ENCODE measurements at regions not wholly inside any gene's neighbourhood (a gene's known extent, or its start where the extent isn't known, plus 50 kb on each side); places are given as distances from the start of the nearest gene placed in this dataset.

DNA sequence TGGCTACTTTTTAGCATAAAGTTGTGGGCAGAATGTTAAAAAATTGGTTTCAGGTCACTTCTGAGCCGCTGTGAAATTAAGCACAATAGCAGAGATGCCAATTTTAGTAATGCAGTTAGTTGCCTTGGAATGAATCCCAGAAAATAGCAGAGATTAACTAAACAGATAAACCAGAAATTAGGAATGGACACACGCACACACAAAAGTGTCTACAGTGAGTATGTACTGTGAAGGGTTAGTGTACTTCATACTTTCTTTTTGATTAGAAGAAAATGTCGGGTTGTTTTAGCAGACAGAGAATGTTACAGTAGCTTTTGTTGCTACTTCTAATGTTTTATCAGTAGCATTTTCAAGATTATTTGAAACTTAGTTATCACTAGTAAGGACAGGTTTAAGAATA is 106.7 kb downstream of the LEPR start:
- TF ChIP-seq, protein P1, sequence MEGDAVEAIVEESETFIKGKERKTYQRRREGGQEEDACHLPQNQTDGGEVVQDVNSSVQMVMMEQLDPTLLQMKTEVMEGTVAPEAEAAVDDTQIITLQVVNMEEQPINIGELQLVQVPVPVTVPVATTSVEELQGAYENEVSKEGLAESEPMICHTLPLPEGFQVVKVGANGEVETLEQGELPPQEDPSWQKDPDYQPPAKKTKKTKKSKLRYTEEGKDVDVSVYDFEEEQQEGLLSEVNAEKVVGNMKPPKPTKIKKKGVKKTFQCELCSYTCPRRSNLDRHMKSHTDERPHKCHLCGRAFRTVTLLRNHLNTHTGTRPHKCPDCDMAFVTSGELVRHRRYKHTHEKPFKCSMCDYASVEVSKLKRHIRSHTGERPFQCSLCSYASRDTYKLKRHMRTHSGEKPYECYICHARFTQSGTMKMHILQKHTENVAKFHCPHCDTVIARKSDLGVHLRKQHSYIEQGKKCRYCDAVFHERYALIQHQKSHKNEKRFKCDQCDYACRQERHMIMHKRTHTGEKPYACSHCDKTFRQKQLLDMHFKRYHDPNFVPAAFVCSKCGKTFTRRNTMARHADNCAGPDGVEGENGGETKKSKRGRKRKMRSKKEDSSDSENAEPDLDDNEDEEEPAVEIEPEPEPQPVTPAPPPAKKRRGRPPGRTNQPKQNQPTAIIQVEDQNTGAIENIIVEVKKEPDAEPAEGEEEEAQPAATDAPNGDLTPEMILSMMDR (optimal IDR thresholded peaks at IDR 0.05 in 1 of 3, IDR thresholded peaks at IDR 0.05 in 1 of 3, conservative IDR thresholded peaks at IDR 0.05 in 1 of 3; ENCODE audit: extremely low read depth in 1 of 3, insufficient read depth in 2 of 3, low read length in 3 of 3) = no peak
- peak; percentile 33 for TF ChIP-seq EZH2 (IDR thresholded peaks at IDR 0.05; ENCODE audit: low read length)
